ENCODE measurements at regions not wholly inside any gene's neighbourhood (a gene's known extent, or its start where the extent isn't known, plus 50 kb on each side); places are given as distances from the start of the nearest gene placed in this dataset.

DNA sequence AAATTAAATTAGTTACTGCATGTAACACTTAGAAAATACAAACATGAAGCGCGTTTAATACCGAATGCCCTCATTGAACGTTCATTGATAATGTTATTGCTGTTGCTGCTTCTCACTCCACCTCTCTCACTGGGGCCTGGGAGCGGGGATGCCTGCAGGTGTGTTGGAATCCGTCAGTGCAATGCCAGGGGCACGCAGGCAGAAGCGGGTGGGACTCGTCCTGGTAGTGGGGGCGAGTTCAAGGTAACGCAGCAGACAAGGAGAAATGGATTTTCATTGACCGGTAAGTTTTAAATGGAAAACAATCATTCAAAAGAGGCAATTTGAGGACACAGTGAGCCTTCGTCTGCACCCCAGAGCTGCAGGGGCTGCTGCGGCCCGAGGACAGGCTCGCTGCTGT, 71.2 kb upstream of the AFDN start:
- H3K4me1 ChIP-seq (ENCODE audit: control insufficient read depth, insufficient read depth, low read length): peaks cover 4% of the 10 kb centered on the region
- peaks cover 16% of the 10 kb centered on the region for H3K27me3 ChIP-seq (ENCODE audit: control insufficient read depth, insufficient read depth, low read length)
- no peaks in the 10 kb centered on the region for H3K9me3 ChIP-seq (replicated peaks; ENCODE audit: control insufficient read depth, low read depth, low read length)
- DNase-seq: no peak
- no peak overlapping the region for H3K27ac ChIP-seq (ENCODE audit: low read length)
- no peaks in the 10 kb centered on the region for H3K36me3 ChIP-seq (ENCODE audit: control insufficient read depth, insufficient read depth, low read length)
- WGBS (ENCODE audit: insufficient coverage): 95% methylated on average over 12 of the region's 16 CpGs
- H3K4me3 ChIP-seq (ENCODE audit: low read length): no peak overlapping the region

DNA sequence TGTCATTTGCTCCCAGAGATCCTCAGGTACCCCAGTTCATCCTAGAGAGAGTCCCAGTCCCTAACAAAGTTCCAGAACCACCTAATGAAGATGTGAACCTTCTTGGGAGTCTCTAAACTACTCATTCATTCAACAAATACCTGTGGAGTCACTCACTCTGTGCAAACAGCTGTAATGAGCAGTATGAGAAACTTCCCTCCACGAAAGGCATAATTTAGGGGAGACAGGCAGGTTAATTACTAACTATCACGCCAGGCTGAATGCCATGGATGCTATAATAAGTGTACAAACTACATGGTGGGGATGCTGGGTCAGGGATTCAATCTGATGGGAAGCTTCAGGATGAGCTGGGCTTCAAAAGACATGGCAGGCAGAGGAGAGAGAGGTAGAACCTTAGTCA, 70.1 kb upstream of the AFDN start:
- Histone ChIP-seq H3K4me1 (ENCODE audit: control insufficient read depth, insufficient read depth, low read length) (peaks cover 5% of the 10 kb centered on the region), H3K9me3 (replicated peaks; ENCODE audit: control insufficient read depth, low read depth, low read length) (no peaks in the 10 kb centered on the region), H3K27ac (ENCODE audit: low read length) (no peak overlapping the region), H3K27me3 (ENCODE audit: control insufficient read depth, insufficient read depth, low read length) (peaks cover 11% of the 10 kb centered on the region), H3K4me3 (ENCODE audit: low read length) (no peak overlapping the region), H3K36me3 (ENCODE audit: control insufficient read depth, insufficient read depth, low read length) (no peaks in the 10 kb centered on the region)
- 85% methylated on average over 2 of the region's 2 CpGs for WGBS (ENCODE audit: insufficient coverage)
- no peak for DNase-seq

DNA sequence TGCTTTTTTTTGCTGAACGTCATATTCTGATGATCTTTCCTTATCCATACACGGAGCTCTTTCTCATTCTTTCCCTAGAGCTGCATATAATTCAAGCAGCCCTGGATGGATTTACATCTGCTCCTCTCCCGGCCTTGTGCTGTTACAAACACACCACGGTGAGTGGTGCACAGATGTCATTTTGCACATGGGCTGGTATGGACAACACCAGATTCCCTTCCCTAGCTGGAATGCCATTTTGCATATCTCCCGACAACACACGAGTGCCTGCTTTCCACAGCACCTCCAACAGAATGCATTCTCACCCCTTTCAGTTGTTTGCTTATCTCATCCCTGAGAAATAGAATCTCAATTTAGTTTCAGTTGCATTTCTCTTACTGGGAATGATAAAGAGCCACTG, 69.5 kb upstream of the AFDN start:
- no peaks in the 10 kb centered on the region for H3K36me3 ChIP-seq (ENCODE audit: control insufficient read depth, insufficient read depth, low read length)
- no peaks in the 10 kb centered on the region for H3K9me3 ChIP-seq (replicated peaks; ENCODE audit: control insufficient read depth, low read depth, low read length)
- H3K27ac ChIP-seq (ENCODE audit: low read length): no peak overlapping the region
- 27% methylated on average over 6 of the region's 6 CpGs for WGBS (ENCODE audit: insufficient coverage)
- peaks cover 5% of the 10 kb centered on the region for H3K4me1 ChIP-seq (ENCODE audit: control insufficient read depth, insufficient read depth, low read length)
- H3K27me3 ChIP-seq (ENCODE audit: control insufficient read depth, insufficient read depth, low read length): peaks cover 8% of the 10 kb centered on the region
- no peak overlapping the region for H3K4me3 ChIP-seq (ENCODE audit: low read length)
- no peak for DNase-seq

GRCh38 chr6:167757821-167758220, 68.9 kb upstream of the AFDN start:
- H3K9me3 ChIP-seq (replicated peaks; ENCODE audit: control insufficient read depth, low read depth, low read length): no peaks in the 10 kb centered on the region
- 93% methylated on average over 15 of the region's 15 CpGs for WGBS (ENCODE audit: insufficient coverage)
- H3K27me3 ChIP-seq (ENCODE audit: control insufficient read depth, insufficient read depth, low read length): peaks cover 8% of the 10 kb centered on the region
- no peak for DNase-seq
- H3K27ac ChIP-seq (ENCODE audit: low read length): no peak overlapping the region
- H3K36me3 ChIP-seq (ENCODE audit: control insufficient read depth, insufficient read depth, low read length): no peaks in the 10 kb centered on the region
- H3K4me3 ChIP-seq (ENCODE audit: low read length): no peak overlapping the region
- H3K4me1 ChIP-seq (ENCODE audit: control insufficient read depth, insufficient read depth, low read length): peaks cover 5% of the 10 kb centered on the region

- Histone ChIP-seq H3K9me3 (replicated peaks; ENCODE audit: control insufficient read depth, low read depth, low read length) (no peaks in the 10 kb centered on the region), H3K27me3 (ENCODE audit: control insufficient read depth, insufficient read depth, low read length) (peaks cover 8% of the 10 kb centered on the region), H3K36me3 (ENCODE audit: control insufficient read depth, insufficient read depth, low read length) (no peaks in the 10 kb centered on the region), H3K4me3 (ENCODE audit: low read length) (no peak overlapping the region), H3K27ac (ENCODE audit: low read length) (no peak overlapping the region), H3K4me1 (ENCODE audit: control insufficient read depth, insufficient read depth, low read length) (peaks cover 5% of the 10 kb centered on the region)
- no peak for DNase-seq
- 89% methylated on average over 13 of the region's 20 CpGs for WGBS (ENCODE audit: insufficient coverage)
These were observed 68.2 kb upstream of the AFDN start for GRCh38 chr6:167758309-167759023.

DNA sequence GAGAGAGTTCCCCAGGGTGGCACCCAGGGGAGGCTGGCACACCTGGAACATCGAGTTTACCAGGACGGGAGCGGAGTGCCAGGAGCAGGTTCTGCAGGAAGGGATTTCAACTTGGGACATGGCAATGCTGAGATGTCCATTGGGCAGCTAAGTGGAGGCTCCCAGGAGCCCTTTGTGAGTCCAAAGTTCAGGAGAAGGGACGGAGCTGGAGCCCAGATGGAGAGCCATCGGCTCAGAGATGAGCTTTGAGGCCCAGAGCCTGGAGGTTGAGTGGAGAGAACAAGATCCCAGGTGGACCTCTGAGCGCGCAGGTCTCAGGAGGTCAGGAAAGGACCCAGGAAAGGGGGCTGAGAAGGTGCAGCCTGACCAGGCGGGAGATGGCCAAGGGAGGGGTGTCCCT, 67.5 kb upstream of the AFDN start:
- WGBS (ENCODE audit: insufficient coverage): 90% methylated on average over 8 of the region's 8 CpGs
- Histone ChIP-seq H3K36me3 (ENCODE audit: control insufficient read depth, insufficient read depth, low read length) (no peaks in the 10 kb centered on the region), H3K27me3 (ENCODE audit: control insufficient read depth, insufficient read depth, low read length) (peaks cover 8% of the 10 kb centered on the region), H3K27ac (ENCODE audit: low read length) (no peak overlapping the region), H3K9me3 (replicated peaks; ENCODE audit: control insufficient read depth, low read depth, low read length) (no peaks in the 10 kb centered on the region), H3K4me1 (ENCODE audit: control insufficient read depth, insufficient read depth, low read length) (peaks cover 5% of the 10 kb centered on the region), H3K4me3 (ENCODE audit: low read length) (no peak overlapping the region)
- DNase-seq: no peak

- DNase-seq: no peak
- Histone ChIP-seq H3K4me1 (ENCODE audit: control insufficient read depth, insufficient read depth, low read length) (peaks cover 5% of the 10 kb centered on the region), H3K27ac (ENCODE audit: low read length) (no peak overlapping the region), H3K36me3 (ENCODE audit: control insufficient read depth, insufficient read depth, low read length) (no peaks in the 10 kb centered on the region), H3K27me3 (ENCODE audit: control insufficient read depth, insufficient read depth, low read length) (peaks cover 9% of the 10 kb centered on the region), H3K9me3 (replicated peaks; ENCODE audit: control insufficient read depth, low read depth, low read length) (no peaks in the 10 kb centered on the region), H3K4me3 (ENCODE audit: low read length) (no peak overlapping the region)
- 85% methylated on average over 16 of the region's 17 CpGs for WGBS (ENCODE audit: insufficient coverage)
These were observed 66.8 kb upstream of the AFDN start for GRCh38 chr6:167759912-167760311.

GRCh38 chr6:167760979-167761793, 65.5 kb upstream of the AFDN start:
- H3K4me3 ChIP-seq (ENCODE audit: low read length): no peak overlapping the region
- no peaks in the 10 kb centered on the region for H3K36me3 ChIP-seq (ENCODE audit: control insufficient read depth, insufficient read depth, low read length)
- H3K4me1 ChIP-seq (ENCODE audit: control insufficient read depth, insufficient read depth, low read length): peaks cover 5% of the 10 kb centered on the region
- DNase-seq: peak; percentile 67
- H3K27ac ChIP-seq (ENCODE audit: low read length): no peak overlapping the region
- 60% methylated on average over 8 of the region's 18 CpGs for WGBS (ENCODE audit: insufficient coverage)
- H3K27me3 ChIP-seq (ENCODE audit: control insufficient read depth, insufficient read depth, low read length): peaks cover 16% of the 10 kb centered on the region
- no peaks in the 10 kb centered on the region for H3K9me3 ChIP-seq (replicated peaks; ENCODE audit: control insufficient read depth, low read depth, low read length)

GRCh38 chr6:167761794-167762258, 64.9 kb upstream of the AFDN start:
- no peak for DNase-seq
- Histone ChIP-seq H3K9me3 (replicated peaks; ENCODE audit: control insufficient read depth, low read depth, low read length) (no peaks in the 10 kb centered on the region), H3K27me3 (ENCODE audit: control insufficient read depth, insufficient read depth, low read length) (peaks cover 18% of the 10 kb centered on the region), H3K27ac (ENCODE audit: low read length) (no peak overlapping the region), H3K36me3 (ENCODE audit: control insufficient read depth, insufficient read depth, low read length) (no peaks in the 10 kb centered on the region), H3K4me1 (ENCODE audit: control insufficient read depth, insufficient read depth, low read length) (peaks cover 5% of the 10 kb centered on the region), H3K4me3 (ENCODE audit: low read length) (no peak overlapping the region)
- 92% methylated on average over 3 of the region's 7 CpGs for WGBS (ENCODE audit: insufficient coverage)

- no peak for DNase-seq
- Histone ChIP-seq H3K4me3 (ENCODE audit: low read length) (no peak overlapping the region), H3K4me1 (ENCODE audit: control insufficient read depth, insufficient read depth, low read length) (peaks cover 5% of the 10 kb centered on the region), H3K9me3 (replicated peaks; ENCODE audit: control insufficient read depth, low read depth, low read length) (no peaks in the 10 kb centered on the region), H3K27me3 (ENCODE audit: control insufficient read depth, insufficient read depth, low read length) (peaks cover 18% of the 10 kb centered on the region), H3K27ac (ENCODE audit: low read length) (no peak overlapping the region), H3K36me3 (ENCODE audit: control insufficient read depth, insufficient read depth, low read length) (no peaks in the 10 kb centered on the region)
- WGBS (ENCODE audit: insufficient coverage): no CpG with 5 or more reads among the region's 9 CpGs
These were observed 64.3 kb upstream of the AFDN start for GRCh38 chr6:167762259-167762962.
